Upper lobe of left lung (tissue), 4 donors: ENCODE measurements at regions not wholly inside any gene's neighbourhood (a gene's known extent, or its start where the extent isn't known, plus 50 kb on each side); places are given as distances from the start of the nearest gene placed in this dataset.

ENCODE experiments used
- POLR2A ChIP-seq, 4 donors: fragments of 450-650 bp; IDR thresholded peaks; one replicate each; pipeline ENCODE4 v1.5.1; 2016 to 2017; ENCODE audit warnings: antibody characterized with exemption in 4 of 4, mild to moderate bottlenecking in 2 of 4
- TF ChIP-seq, protein P1 (sequence below), 6 experiments: fragments of 450-650 bp in 4 of 6; fragments of 200-600 bp in 2 of 6; sonication (generic) in 2 of 6; IDR thresholded peaks; one replicate each; pipeline ENCODE4 v1.5.1; 2016 to 2019; ENCODE audit warnings: antibody characterized with exemption in 6 of 6

DNA sequence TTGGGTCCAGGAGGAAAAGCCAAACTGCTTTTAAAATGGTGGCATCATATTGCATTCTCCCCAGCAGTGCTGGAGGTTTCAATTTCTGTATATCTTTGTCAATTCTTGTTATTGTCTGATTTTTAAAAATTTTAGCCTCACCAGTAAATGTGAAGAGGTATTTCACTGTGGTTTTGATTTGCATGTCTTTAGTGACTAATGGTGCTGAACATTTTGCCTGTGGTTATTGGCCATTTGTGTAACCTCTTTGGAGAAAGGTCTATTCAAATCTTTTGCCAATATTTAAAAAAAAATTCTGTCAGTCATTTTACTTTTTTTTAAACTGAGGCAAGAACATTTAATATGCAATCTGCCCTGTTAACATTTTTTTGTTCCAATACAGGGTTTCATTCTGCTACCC lies 322.1 kb downstream of the TLL1 start:
- TF ChIP-seq, protein P1, sequence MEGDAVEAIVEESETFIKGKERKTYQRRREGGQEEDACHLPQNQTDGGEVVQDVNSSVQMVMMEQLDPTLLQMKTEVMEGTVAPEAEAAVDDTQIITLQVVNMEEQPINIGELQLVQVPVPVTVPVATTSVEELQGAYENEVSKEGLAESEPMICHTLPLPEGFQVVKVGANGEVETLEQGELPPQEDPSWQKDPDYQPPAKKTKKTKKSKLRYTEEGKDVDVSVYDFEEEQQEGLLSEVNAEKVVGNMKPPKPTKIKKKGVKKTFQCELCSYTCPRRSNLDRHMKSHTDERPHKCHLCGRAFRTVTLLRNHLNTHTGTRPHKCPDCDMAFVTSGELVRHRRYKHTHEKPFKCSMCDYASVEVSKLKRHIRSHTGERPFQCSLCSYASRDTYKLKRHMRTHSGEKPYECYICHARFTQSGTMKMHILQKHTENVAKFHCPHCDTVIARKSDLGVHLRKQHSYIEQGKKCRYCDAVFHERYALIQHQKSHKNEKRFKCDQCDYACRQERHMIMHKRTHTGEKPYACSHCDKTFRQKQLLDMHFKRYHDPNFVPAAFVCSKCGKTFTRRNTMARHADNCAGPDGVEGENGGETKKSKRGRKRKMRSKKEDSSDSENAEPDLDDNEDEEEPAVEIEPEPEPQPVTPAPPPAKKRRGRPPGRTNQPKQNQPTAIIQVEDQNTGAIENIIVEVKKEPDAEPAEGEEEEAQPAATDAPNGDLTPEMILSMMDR (IDR thresholded peaks at IDR 0.05) = no peak
- no peak for TF ChIP-seq POLR2A (IDR thresholded peaks at IDR 0.05)
